ENCODE measurements at regions not wholly inside any gene's neighbourhood (a gene's known extent, or its start where the extent isn't known, plus 50 kb on each side); places are given as distances from the start of the nearest gene placed in this dataset.
A peak's percentile ranks its signal among the peaks of the same experiment; 100 is the strongest.
"Not testable (repeated sequence)": the region's sequence is repeated elsewhere in the genome, so short reads cannot be mapped to it uniquely, and the experiment has no call there.

DNA sequence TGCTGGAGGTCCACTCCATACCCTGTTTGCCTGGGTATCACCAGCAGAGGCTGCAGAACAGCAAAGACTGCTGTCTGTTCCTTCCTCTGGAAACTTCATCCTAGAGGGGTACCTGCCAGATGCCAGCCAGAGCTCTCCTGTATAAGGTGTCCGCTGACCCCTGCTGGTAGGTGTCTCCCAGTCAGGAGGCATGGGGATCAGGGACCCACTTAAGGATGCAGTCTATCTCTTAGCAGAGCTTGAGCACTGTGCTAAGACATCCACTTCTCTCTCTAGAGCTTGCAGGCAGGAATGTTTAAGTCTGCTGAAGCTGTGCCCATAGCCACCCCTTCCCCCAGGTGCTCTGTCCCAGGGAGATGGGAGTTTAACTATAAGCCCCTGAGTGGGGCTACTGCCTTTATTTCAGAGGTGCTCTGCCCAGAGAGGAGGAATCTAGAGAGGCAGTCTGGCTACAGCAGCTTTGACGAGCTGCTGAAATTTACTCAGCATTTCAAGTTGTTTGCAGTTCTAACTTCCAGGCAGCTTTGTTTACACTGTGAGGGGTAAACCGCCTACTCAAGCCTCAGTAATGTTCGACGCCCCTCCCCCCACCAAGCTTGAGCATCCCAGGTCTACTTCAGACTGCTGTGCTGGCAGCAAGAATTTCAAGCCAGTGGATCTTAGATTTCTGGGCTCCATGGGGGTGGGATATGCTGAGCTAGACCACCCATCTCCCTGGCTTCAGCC, 74.5 kb upstream of the GORAB start:
- H3K9me3 ChIP-seq (ENCODE audit: control insufficient read depth, insufficient read depth, low read depth, low read length); H3K27me3 ChIP-seq (ENCODE audit: control insufficient read depth, insufficient read depth, low read length); H3K36me3 ChIP-seq (ENCODE audit: control insufficient read depth, insufficient read depth, low read length); H3K4me3 ChIP-seq (ENCODE audit: low read depth, low read length); H3K27ac ChIP-seq (ENCODE audit: low read depth, low read length): not testable (repeated sequence)
- peak overlapping the region; percentile 3 for H3K9ac ChIP-seq (ENCODE audit: low read length)
- peaks cover 10% of the 10 kb centered on the region; the same call in 1 of the 2 replicates for H3K4me1 ChIP-seq (ENCODE audit: control insufficient read depth, insufficient read depth, low read length)

DNA sequence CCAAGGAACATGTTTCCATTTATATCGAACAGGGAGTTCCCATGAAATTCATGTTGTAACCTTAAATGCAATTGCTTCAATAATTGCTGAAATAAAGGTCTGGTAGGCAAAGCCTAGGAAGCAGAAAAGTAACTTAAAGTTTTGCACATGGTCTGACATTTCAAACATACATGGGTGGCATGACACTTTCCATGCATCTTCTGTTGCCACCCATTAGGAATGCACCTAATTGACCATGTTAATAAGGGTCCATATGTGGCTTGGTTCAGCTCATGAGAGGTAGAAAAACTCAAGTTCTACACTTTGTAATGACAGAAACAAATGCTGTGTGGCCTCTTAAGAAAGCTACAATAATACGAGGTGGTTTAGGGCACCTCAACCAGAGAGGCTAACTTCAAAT, 72.0 kb upstream of the GORAB start:
- no peak overlapping the region for H3K4me3 ChIP-seq (ENCODE audit: low read depth, low read length)
- H3K27ac ChIP-seq (ENCODE audit: low read depth, low read length) = no peak overlapping the region
- no peaks in the 10 kb centered on the region for H3K36me3 ChIP-seq (ENCODE audit: control insufficient read depth, insufficient read depth, low read length)
- no peaks in the 10 kb centered on the region for H3K27me3 ChIP-seq (ENCODE audit: control insufficient read depth, insufficient read depth, low read length)
- H3K9me3 ChIP-seq (ENCODE audit: control insufficient read depth, insufficient read depth, low read depth, low read length) = peaks cover 22% of the 10 kb centered on the region
- H3K9ac ChIP-seq (ENCODE audit: low read length) = no peak overlapping the region
- H3K4me1 ChIP-seq (ENCODE audit: control insufficient read depth, insufficient read depth, low read length) = peaks cover 10% of the 10 kb centered on the region; the same call in 1 of the 2 replicates

DNA sequence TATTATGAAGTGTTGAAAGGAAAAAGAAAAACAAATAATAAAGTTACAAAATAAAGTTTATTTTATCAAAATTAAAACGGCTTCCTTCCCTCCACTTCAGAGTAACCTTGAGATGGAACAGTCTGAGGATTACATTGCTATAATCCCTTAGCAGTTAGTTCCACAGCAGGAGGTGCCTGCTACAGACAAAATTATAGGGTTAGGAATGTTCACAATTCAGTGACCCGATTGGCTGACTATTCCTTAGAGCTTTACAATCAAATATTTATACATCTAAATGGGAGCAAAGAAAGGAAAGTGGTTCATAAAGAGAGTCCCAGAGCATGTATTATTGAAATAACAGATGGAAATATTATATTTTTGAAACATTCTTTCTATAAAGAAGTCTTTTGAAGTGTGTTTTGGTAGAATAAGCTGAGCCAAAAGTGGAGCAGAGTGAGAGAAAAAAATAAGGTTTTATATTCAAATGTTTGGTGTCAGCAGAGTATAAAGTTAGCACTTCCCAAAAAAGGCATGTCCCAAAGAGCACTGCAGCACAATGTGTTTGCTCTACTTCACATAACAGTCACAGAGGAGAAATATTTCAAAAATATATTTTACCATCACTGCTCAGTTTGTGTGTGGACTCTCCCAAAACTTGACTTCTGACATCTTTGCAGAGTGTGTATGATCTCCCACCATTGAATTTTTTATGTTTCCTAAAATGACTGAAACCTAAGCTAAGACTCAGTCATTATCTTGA, 71.4 kb upstream of the GORAB start:
- no peaks in the 10 kb centered on the region for H3K36me3 ChIP-seq (ENCODE audit: control insufficient read depth, insufficient read depth, low read length)
- no peaks in the 10 kb centered on the region for H3K27me3 ChIP-seq (ENCODE audit: control insufficient read depth, insufficient read depth, low read length)
- H3K4me3 ChIP-seq (ENCODE audit: low read depth, low read length) = no peak overlapping the region
- H3K9me3 ChIP-seq (ENCODE audit: control insufficient read depth, insufficient read depth, low read depth, low read length) = peaks cover 22% of the 10 kb centered on the region
- no peak overlapping the region for H3K9ac ChIP-seq (ENCODE audit: low read length)
- H3K4me1 ChIP-seq (ENCODE audit: control insufficient read depth, insufficient read depth, low read length) = peaks cover 10% of the 10 kb centered on the region; the same call in 1 of the 2 replicates
- H3K27ac ChIP-seq (ENCODE audit: low read depth, low read length) = no peak overlapping the region

DNA sequence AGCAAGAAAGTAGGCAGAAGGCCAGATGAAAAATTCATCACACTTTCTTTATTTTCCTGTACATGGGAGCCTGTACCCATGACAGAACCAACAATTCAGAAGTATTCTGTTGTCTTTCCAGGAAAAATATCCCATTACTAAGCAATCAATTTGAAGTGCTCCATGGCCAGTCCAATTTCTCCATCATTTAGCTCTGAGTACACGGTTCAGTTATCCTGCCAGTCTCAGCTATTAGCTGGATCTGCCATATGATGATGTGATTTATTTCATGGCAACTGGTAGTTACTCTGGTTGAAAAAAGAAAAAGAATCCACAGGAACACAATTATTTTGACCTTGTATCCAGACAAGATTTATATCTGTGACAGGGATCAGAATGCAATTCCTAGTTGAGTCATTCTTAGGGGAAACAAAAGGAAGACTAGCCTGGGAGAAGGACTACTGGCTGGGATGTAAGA, 70.6 kb upstream of the GORAB start:
- H3K9me3 ChIP-seq (ENCODE audit: control insufficient read depth, insufficient read depth, low read depth, low read length) = peaks cover 22% of the 10 kb centered on the region
- no peaks in the 10 kb centered on the region for H3K36me3 ChIP-seq (ENCODE audit: control insufficient read depth, insufficient read depth, low read length)
- H3K9ac ChIP-seq (ENCODE audit: low read length) = no peak overlapping the region
- H3K4me3 ChIP-seq (ENCODE audit: low read depth, low read length) = no peak overlapping the region
- peaks cover 10% of the 10 kb centered on the region; the same call in 1 of the 2 replicates for H3K4me1 ChIP-seq (ENCODE audit: control insufficient read depth, insufficient read depth, low read length)
- H3K27me3 ChIP-seq (ENCODE audit: control insufficient read depth, insufficient read depth, low read length) = no peaks in the 10 kb centered on the region
- H3K27ac ChIP-seq (ENCODE audit: low read depth, low read length) = no peak overlapping the region

DNA sequence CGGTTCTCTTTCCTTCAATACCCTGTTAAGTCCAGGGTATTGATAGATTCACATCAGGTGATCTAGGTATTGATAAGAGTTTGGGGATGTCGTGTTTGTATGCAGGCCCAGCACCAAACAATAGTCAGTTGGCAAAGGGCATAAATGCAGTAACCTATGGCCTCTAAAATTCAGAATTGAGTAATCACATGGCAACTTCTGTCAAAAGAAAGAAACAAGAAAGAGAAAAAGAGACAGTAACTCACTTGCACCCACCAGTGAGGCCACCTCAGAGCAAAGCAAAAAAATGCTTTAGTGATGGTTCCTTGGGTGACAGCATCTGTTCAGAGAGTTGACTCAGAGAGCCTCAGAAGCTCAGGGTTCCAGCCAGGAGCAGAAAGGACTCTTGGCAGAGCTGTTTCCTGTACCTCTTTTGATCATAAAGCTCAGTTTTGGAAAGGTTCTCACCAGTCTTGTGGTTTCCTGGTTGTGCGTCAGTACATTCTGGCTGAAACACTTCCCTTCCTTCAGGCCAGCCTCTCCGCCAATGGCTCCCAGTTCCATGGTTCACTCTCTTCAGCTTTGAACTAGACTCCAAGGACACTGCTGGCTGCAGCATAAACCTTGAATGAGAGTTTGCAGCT, 70.1 kb upstream of the GORAB start:
- H3K4me3 ChIP-seq (ENCODE audit: low read depth, low read length) = no peak overlapping the region
- H3K36me3 ChIP-seq (ENCODE audit: control insufficient read depth, insufficient read depth, low read length) = no peaks in the 10 kb centered on the region
- H3K9ac ChIP-seq (ENCODE audit: low read length) = no peak overlapping the region
- H3K9me3 ChIP-seq (ENCODE audit: control insufficient read depth, insufficient read depth, low read depth, low read length) = peaks cover 22% of the 10 kb centered on the region
- no peak overlapping the region for H3K27ac ChIP-seq (ENCODE audit: low read depth, low read length)
- peaks cover 10% of the 10 kb centered on the region; the same call in 1 of the 2 replicates for H3K4me1 ChIP-seq (ENCODE audit: control insufficient read depth, insufficient read depth, low read length)
- H3K27me3 ChIP-seq (ENCODE audit: control insufficient read depth, insufficient read depth, low read length) = no peaks in the 10 kb centered on the region

DNA sequence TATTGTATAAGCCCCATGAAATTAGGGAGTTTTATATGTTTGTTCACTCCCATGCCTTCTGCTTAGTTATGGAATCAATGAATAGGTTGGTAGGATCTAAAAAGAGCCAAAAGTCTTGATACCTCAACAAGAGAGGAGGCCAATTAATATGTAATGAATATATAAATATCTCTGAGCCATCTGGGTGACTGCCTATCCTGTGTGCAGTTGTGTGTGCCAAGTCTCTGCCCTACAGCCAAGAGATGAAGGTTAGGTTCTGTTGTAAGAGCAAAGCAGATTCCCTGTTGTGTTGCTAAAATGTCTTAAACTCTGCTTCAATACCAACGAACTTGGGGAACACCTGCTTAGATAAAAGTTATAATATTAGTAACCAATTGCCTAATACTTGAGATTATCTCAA, 61.8 kb upstream of the GORAB start:
- no peaks in the 10 kb centered on the region for H3K4me1 ChIP-seq (ENCODE audit: control insufficient read depth, insufficient read depth, low read length)
- no peak overlapping the region for H3K9ac ChIP-seq (ENCODE audit: low read length)
- no peaks in the 10 kb centered on the region for H3K9me3 ChIP-seq (ENCODE audit: control insufficient read depth, insufficient read depth, low read depth, low read length)
- no peak overlapping the region for H3K27ac ChIP-seq (ENCODE audit: low read depth, low read length)
- no peaks in the 10 kb centered on the region for H3K27me3 ChIP-seq (ENCODE audit: control insufficient read depth, insufficient read depth, low read length)
- no peaks in the 10 kb centered on the region for H3K36me3 ChIP-seq (ENCODE audit: control insufficient read depth, insufficient read depth, low read length)
- H3K4me3 ChIP-seq (ENCODE audit: low read depth, low read length) = no peak overlapping the region

DNA sequence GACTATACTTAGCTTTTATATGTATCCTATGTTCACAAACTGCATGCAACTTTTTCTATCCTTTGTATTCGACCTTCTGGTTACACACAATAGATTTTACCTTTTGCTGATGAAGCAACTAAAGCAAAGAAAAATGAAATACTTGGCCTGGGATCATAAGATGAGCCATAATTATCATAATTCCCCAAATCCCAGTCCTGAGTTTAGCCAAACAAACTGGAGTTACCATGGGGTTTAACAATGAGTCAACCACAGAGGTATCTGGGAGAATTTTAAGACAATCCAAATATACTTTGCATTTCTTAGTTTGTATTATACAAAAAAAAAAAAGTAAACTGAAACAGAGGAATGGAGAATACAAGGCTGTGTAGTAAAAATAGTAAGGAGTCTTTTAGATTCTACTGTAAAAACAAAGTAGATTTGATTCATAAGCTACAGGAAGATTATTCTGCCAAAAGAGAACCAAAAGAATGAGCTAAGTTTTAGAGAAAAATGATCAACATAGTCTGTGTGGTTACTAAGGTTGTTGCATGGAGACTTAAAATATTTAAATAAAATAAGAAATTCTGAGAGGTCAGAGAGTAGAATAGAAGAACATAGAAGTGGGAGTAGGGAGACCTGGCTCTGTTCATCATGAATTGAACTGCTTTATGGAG, 60.4 kb upstream of the GORAB start:
- Histone ChIP-seq H3K4me3 (ENCODE audit: low read depth, low read length) (no peak overlapping the region), H3K27me3 (ENCODE audit: control insufficient read depth, insufficient read depth, low read length) (no peaks in the 10 kb centered on the region), H3K9me3 (ENCODE audit: control insufficient read depth, insufficient read depth, low read depth, low read length) (no peaks in the 10 kb centered on the region), H3K9ac (ENCODE audit: low read length) (no peak overlapping the region), H3K36me3 (ENCODE audit: control insufficient read depth, insufficient read depth, low read length) (no peaks in the 10 kb centered on the region), H3K27ac (ENCODE audit: low read depth, low read length) (no peak overlapping the region), H3K4me1 (ENCODE audit: control insufficient read depth, insufficient read depth, low read length) (no peaks in the 10 kb centered on the region)

DNA sequence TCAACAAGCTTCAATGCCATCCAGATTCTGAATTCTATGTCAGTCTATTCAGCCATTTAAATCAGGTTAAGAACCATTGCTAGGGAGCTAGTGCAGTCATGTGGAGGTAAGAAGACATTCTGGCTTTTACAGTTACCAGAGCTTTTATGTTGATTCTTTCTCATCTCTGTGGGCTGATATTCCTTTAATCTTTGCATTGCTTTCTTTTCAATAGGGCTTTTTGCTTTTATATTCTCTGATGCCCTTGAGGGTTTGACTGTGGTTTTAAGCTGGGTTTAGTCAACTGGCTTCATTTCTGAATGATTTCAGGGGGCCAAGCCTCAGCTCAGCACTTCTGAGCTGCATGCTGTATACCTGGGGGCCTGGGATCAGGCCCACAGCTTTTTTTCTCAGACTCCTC, 51.0 kb upstream of the GORAB start:
- no peaks in the 10 kb centered on the region for H3K27me3 ChIP-seq (ENCODE audit: control insufficient read depth, insufficient read depth, low read length)
- no peak overlapping the region for H3K9ac ChIP-seq (ENCODE audit: low read length)
- no peak overlapping the region for H3K27ac ChIP-seq (ENCODE audit: low read depth, low read length)
- H3K36me3 ChIP-seq (ENCODE audit: control insufficient read depth, insufficient read depth, low read length) = no peaks in the 10 kb centered on the region
- no peaks in the 10 kb centered on the region; the same call in 1 of the 2 replicates for H3K4me1 ChIP-seq (ENCODE audit: control insufficient read depth, insufficient read depth, low read length)
- no peaks in the 10 kb centered on the region for H3K9me3 ChIP-seq (ENCODE audit: control insufficient read depth, insufficient read depth, low read depth, low read length)
- H3K4me3 ChIP-seq (ENCODE audit: low read depth, low read length) = no peak overlapping the region

Measured in HUES6 (cell line).